ENCODE measurements at regions not wholly inside any gene's neighbourhood (a gene's known extent, or its start where the extent isn't known, plus 50 kb on each side); places are given as distances from the start of the nearest gene placed in this dataset.

DNA sequence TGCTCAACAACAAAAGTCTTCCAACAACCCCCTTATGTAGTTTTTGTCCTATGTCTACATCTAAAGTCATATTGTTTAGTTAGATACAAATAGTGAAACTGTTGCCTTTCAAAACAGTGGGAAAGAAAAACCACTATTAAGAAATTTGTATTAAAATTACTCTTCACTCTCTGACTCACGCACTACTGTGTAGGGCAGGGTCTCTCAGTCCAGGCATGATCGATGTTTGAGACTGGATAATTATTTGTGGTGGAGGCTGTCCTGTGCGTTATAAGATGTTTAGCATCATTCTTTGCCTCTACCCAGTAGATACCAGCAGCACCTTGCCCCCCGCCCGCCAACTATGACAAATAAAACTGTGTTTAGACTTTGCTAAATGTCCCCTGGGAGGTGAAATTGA lies 369.4 kb upstream of the ZEB2 start:
- no peak for TF ChIP-seq POLR2A (IDR thresholded peaks at IDR 0.05)
- TF ChIP-seq EP300 (IDR thresholded peaks at IDR 0.05) = no peak
